ENCODE measurements at regions not wholly inside any gene's neighbourhood (a gene's known extent, or its start where the extent isn't known, plus 50 kb on each side); places are given as distances from the start of the nearest gene placed in this dataset.

DNA sequence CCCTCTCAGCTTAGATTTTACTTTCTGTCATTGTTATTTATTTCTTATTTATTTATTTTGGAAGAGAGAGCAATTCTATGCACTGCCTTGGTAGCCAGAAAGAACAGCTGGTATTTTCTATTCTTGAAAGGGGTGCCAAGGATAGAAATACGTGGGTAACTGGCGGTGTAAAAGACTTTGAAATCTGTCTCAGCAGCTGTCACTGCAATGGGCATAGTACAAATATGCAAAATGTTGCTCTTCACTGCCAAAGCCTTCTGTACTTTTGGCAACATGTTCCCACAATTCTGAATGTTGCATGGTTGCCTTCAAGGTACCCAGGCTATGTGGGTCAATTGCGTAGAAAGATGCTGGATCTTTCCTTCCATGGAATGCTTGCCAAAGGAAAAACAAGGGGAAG is 230.2 kb upstream of the EDIL3 start:
- Mint-ChIP-seq H3K9me3 (peaks cover 2 to 5% of the 10 kb centered on the region in 2 donors), H3K4me1 (no peaks in the 10 kb centered on the region), H3K4me3 (no peak overlapping the region), H3K36me3 (no peaks in the 10 kb centered on the region), H3K27ac (no peak overlapping the region), H3K27me3 (ENCODE audit: low read depth in 2 of 2) (no peaks in the 10 kb centered on the region)
- intact Hi-C loops (cut with micrococcal nuclease): no loop called here
- H3K4me3 ChIP-seq (ENCODE audit: low read length): no peak overlapping the region
- H3K9me3 ChIP-seq (ENCODE audit: control insufficient read depth, insufficient read depth, low read length): no peaks in the 10 kb centered on the region
- H3K27me3 ChIP-seq (ENCODE audit: control insufficient read depth, insufficient read depth, low read length): no peaks in the 10 kb centered on the region
- ATAC-seq (no peak), DNase-seq (no peak)
- TF ChIP-seq CTCF (IDR thresholded peaks at IDR 0.05): no peak
- H3K4me1 ChIP-seq (ENCODE audit: control insufficient read depth, insufficient read depth, low read length): no peaks in the 10 kb centered on the region
- no peaks in the 10 kb centered on the region for H3K36me3 ChIP-seq (ENCODE audit: control insufficient read depth, insufficient read depth, low read length)
- H3K27ac ChIP-seq (ENCODE audit: low read length): no peak overlapping the region
- 94% methylated on average over 3 of the region's 3 CpGs for WGBS (ENCODE audit: insufficient coverage)

- Histone ChIP-seq H3K36me3 (ENCODE audit: control insufficient read depth, insufficient read depth, low read length) (no peaks in the 10 kb centered on the region), H3K4me1 (ENCODE audit: control insufficient read depth, insufficient read depth, low read length) (no peaks in the 10 kb centered on the region), H3K27me3 (ENCODE audit: control insufficient read depth, insufficient read depth, low read length) (no peaks in the 10 kb centered on the region), H3K9me3 (ENCODE audit: control insufficient read depth, insufficient read depth, low read length) (no peaks in the 10 kb centered on the region), H3K27ac (ENCODE audit: low read length) (no peak overlapping the region), H3K4me3 (ENCODE audit: low read length) (no peak overlapping the region)
- Mint-ChIP-seq H3K27ac (no peak overlapping the region), H3K4me3 (no peak overlapping the region), H3K4me1 (no peaks in the 10 kb centered on the region), H3K9me3 (peaks cover 7 to 9% of the 10 kb centered on the region in 2 donors), H3K36me3 (no peaks in the 10 kb centered on the region), H3K27me3 (ENCODE audit: low read depth in 2 of 2) (no peaks in the 10 kb centered on the region)
- no peak for ATAC-seq
- WGBS (ENCODE audit: insufficient coverage): 86% methylated on average over 5 of the region's 5 CpGs
- intact Hi-C loops (cut with micrococcal nuclease): no loop called here
- TF ChIP-seq CTCF (IDR thresholded peaks at IDR 0.05): no peak
- no peak for DNase-seq
Observed at GRCh38 chr5:84606784-84607183, 222.1 kb upstream of the EDIL3 start.

- H3K27me3 ChIP-seq (ENCODE audit: control insufficient read depth, insufficient read depth, low read length): no peaks in the 10 kb centered on the region
- H3K4me3 Mint-ChIP-seq: no peak overlapping the region
- intact Hi-C loops (cut with micrococcal nuclease): no loop called here
- H3K9me3 Mint-ChIP-seq: peaks cover 7 to 9% of the 10 kb centered on the region in 2 donors
- H3K27ac ChIP-seq (ENCODE audit: low read length): no peak overlapping the region
- H3K36me3 Mint-ChIP-seq: no peaks in the 10 kb centered on the region
- 91% methylated on average over 3 of the region's 3 CpGs for WGBS (ENCODE audit: insufficient coverage)
- TF ChIP-seq CTCF (IDR thresholded peaks at IDR 0.05): no peak
- H3K4me1 ChIP-seq (ENCODE audit: control insufficient read depth, insufficient read depth, low read length): no peaks in the 10 kb centered on the region
- no peak overlapping the region for H3K27ac Mint-ChIP-seq
- no peaks in the 10 kb centered on the region for H3K4me1 Mint-ChIP-seq
- H3K4me3 ChIP-seq (ENCODE audit: low read length): no peak overlapping the region
- H3K9me3 ChIP-seq (ENCODE audit: control insufficient read depth, insufficient read depth, low read length): peaks cover 4% of the 10 kb centered on the region
- ATAC-seq (no peak), DNase-seq (no peak)
- no peaks in the 10 kb centered on the region for H3K36me3 ChIP-seq (ENCODE audit: control insufficient read depth, insufficient read depth, low read length)
- H3K27me3 Mint-ChIP-seq (ENCODE audit: low read depth in 2 of 2): no peaks in the 10 kb centered on the region
Observed at GRCh38 chr5:84605241-84605640, 220.6 kb upstream of the EDIL3 start.

GRCh38 chr5:84603568-84604185 is 219.0 kb upstream of the EDIL3 start:
- intact Hi-C loops (cut with micrococcal nuclease): no loop called here
- H3K4me1 Mint-ChIP-seq: no peaks in the 10 kb centered on the region

More at GRCh38 chr5:84603568-84604185, 219.0 kb upstream of the EDIL3 start:
- Mint-ChIP-seq H3K4me3 (no peak overlapping the region), H3K27me3 (ENCODE audit: low read depth in 2 of 2) (no peaks in the 10 kb centered on the region), H3K36me3 (no peaks in the 10 kb centered on the region), H3K9me3 (peaks cover 7 to 17% of the 10 kb centered on the region in 2 donors), H3K27ac (no peak overlapping the region)
- Histone ChIP-seq H3K9me3 (ENCODE audit: control insufficient read depth, insufficient read depth, low read length) (peaks cover 4% of the 10 kb centered on the region), H3K27ac (ENCODE audit: low read length) (no peak overlapping the region), H3K4me1 (ENCODE audit: control insufficient read depth, insufficient read depth, low read length) (no peaks in the 10 kb centered on the region), H3K36me3 (ENCODE audit: control insufficient read depth, insufficient read depth, low read length) (no peaks in the 10 kb centered on the region), H3K4me3 (ENCODE audit: low read length) (no peak overlapping the region), H3K27me3 (ENCODE audit: control insufficient read depth, insufficient read depth, low read length) (no peaks in the 10 kb centered on the region)
- DNase-seq (no peak), ATAC-seq (no peak)
- WGBS (ENCODE audit: insufficient coverage): 17% methylated on average over 1 of the region's 3 CpGs
- no peak for TF ChIP-seq CTCF (IDR thresholded peaks at IDR 0.05)
